Aorta (tissue), 5 donors: ENCODE measurements at regions not wholly inside any gene's neighbourhood (a gene's known extent, or its start where the extent isn't known, plus 50 kb on each side); places are given as distances from the start of the nearest gene placed in this dataset.
"Not testable (repeated sequence)": the region's sequence is repeated elsewhere in the genome, so short reads cannot be mapped to it uniquely, and the experiment has no call there.

Experiments
- ATAC-seq: fragments of 200-7000 bp; cut with Tn5 transposase; one replicate; pipeline ENCODE4 v1.9.1; 2022; ENCODE audit warnings: moderate library complexity; ENCODE audit not compliant: low FRiP score
- DNase-seq, 2 donors: peaks; one replicate each; pipeline ENCODE4 v3.0.0-alpha.2; 2020
- H3K27ac ChIP-seq, 2 donors: one replicate each; pipeline ENCODE4 v1.5.1; 2013; ENCODE audit warnings: low read length in 2 of 2, mild to moderate bottlenecking in 2 of 2, moderate library complexity in 2 of 2, control low read depth in 1 of 2, inconsistent platforms in 1 of 2, low read depth in 1 of 2
- H3K27me3 ChIP-seq, 2 donors: one replicate each; pipeline ENCODE4 v1.6.1; 2013; ENCODE audit warnings: control low read depth in 1 of 2, low read length in 1 of 2, mild to moderate bottlenecking in 1 of 2, moderate library complexity in 1 of 2; ENCODE audit not compliant: insufficient read depth in 2 of 2, control insufficient read depth in 1 of 2
- H3K36me3 ChIP-seq, 2 donors: one replicate each; pipeline ENCODE4 v1.6.1; 2013; ENCODE audit warnings: control low read depth in 1 of 2, low read length in 1 of 2, mild to moderate bottlenecking in 1 of 2; ENCODE audit not compliant: insufficient read depth in 2 of 2, control insufficient read depth in 1 of 2
- H3K4me1 ChIP-seq, 2 donors: one replicate each; pipeline ENCODE4 v1.6.1; 2013; ENCODE audit warnings: low read length in 2 of 2, control low read depth in 1 of 2, mild to moderate bottlenecking in 1 of 2, moderate library complexity in 1 of 2; ENCODE audit not compliant: insufficient read depth in 2 of 2, control insufficient read depth in 1 of 2
- H3K4me3 ChIP-seq, 2 donors: one replicate each; pipeline ENCODE4 v1.5.1; 2013; ENCODE audit warnings: low read length in 2 of 2, control low read depth in 1 of 2, mild to moderate bottlenecking in 1 of 2
- H3K9me3 ChIP-seq: one replicate; pipeline ENCODE4 v1.6.1; 2013; ENCODE audit warnings: mild to moderate bottlenecking, low read length; ENCODE audit not compliant: control insufficient read depth
- WGBS, 2 donors: extraction: QIAGEN DNeasy Blood & Tissue Kit; methylation state at CpG; one replicate each; pipeline ENCODE4 v1.1.7; 2013; 5-methylcytosine and 5-hydroxymethylcytosine counted together
- intact Hi-C, 2 donors: fragments of 100-400 bp; cut with DNase I; formaldehyde crosslinking; loops; one replicate each; pipeline versions ENCODE4 v1.14.2 to v1.15.0; 2022
- donor health status: healthy with polysubstance abuse.
- donor health status: Bipolar disorder and iron deficiency.
- donor health status: DM: no; HTN: no; CAD: no.
- donor health status: DM: no; HTN: no; CAD: no.
- donor health status: DM: yes; HTN: yes; CAD: no.

GRCh38 chr22:33971561-33971961, 51.3 kb upstream of the LARGE1 start:
- no peaks in the 10 kb centered on the region for H3K9me3 ChIP-seq
- H3K36me3 ChIP-seq = no peaks in the 10 kb centered on the region
- H3K4me3 ChIP-seq = no peak overlapping the region
- ATAC-seq (no peak), DNase-seq (no peak)
- WGBS, 2 donors = 41 to 54% methylated on average over 4 of the region's 4 CpGs
- H3K27ac ChIP-seq = no peak overlapping the region
- H3K27me3 ChIP-seq = no peaks in the 10 kb centered on the region
- intact Hi-C loops = no loop called here
- H3K4me1 ChIP-seq = no peaks in the 10 kb centered on the region

- ATAC-seq (no peak), DNase-seq (no peak)
- no peak overlapping the region for H3K4me3 ChIP-seq
- H3K27me3 ChIP-seq = no peaks in the 10 kb centered on the region
- H3K9me3 ChIP-seq = no peaks in the 10 kb centered on the region
- intact Hi-C loops = no loop called here
- H3K4me1 ChIP-seq = no peaks in the 10 kb centered on the region
- 82 to 84% methylated on average over 3 of the region's 3 CpGs for WGBS, 2 donors
- no peak overlapping the region for H3K27ac ChIP-seq
- H3K36me3 ChIP-seq = no peaks in the 10 kb centered on the region
These were observed 55.6 kb upstream of the LARGE1 start for GRCh38 chr22:33975841-33976240.

GRCh38 chr22:33983558-33983957, 63.3 kb upstream of the LARGE1 start:
- intact Hi-C loops = no loop called here
- H3K27ac ChIP-seq = no peak overlapping the region
- no peaks in the 10 kb centered on the region for H3K36me3 ChIP-seq
- ATAC-seq (no peak), DNase-seq (no peak)
- H3K4me1 ChIP-seq = no peaks in the 10 kb centered on the region
- H3K27me3 ChIP-seq = no peaks in the 10 kb centered on the region
- no peak overlapping the region for H3K4me3 ChIP-seq
- no peaks in the 10 kb centered on the region for H3K9me3 ChIP-seq

- no peak for DNase-seq
These were observed 63.9 kb upstream of the LARGE1 start for GRCh38 chr22:33984211-33984610.

GRCh38 chr22:33984656-33985285, 64.5 kb upstream of the LARGE1 start:
- ATAC-seq (no peak), DNase-seq (no peak)
- H3K4me3 ChIP-seq = no peak overlapping the region
- no peaks in the 10 kb centered on the region for H3K36me3 ChIP-seq
- no peaks in the 10 kb centered on the region for H3K4me1 ChIP-seq
- no peaks in the 10 kb centered on the region for H3K9me3 ChIP-seq
- WGBS, 2 donors = 24 to 34% methylated on average over 7 to 8 of the region's 8 CpGs
- H3K27ac ChIP-seq = no peak overlapping the region
- intact Hi-C loops = no loop called here
- no peaks in the 10 kb centered on the region for H3K27me3 ChIP-seq

More at GRCh38 chr22:33984211-33984610, 63.9 kb upstream of the LARGE1 start:
- Histone ChIP-seq H3K27me3 (no peaks in the 10 kb centered on the region), H3K4me3 (no peak overlapping the region), H3K27ac (no peak overlapping the region), H3K36me3 (no peaks in the 10 kb centered on the region), H3K4me1 (no peaks in the 10 kb centered on the region), H3K9me3 (no peaks in the 10 kb centered on the region)
- ATAC-seq = no peak
- WGBS, 2 donors = 68 to 74% methylated on average over 3 of the region's 3 CpGs
- intact Hi-C loops = no loop called here

- Histone ChIP-seq H3K27me3 (no peaks in the 10 kb centered on the region), H3K27ac (no peak overlapping the region), H3K9me3 (no peaks in the 10 kb centered on the region), H3K4me1 (no peaks in the 10 kb centered on the region), H3K4me3 (no peak overlapping the region), H3K36me3 (no peaks in the 10 kb centered on the region)
- WGBS, 2 donors = 70 to 79% methylated on average over 4 of the region's 4 CpGs
- ATAC-seq (no peak), DNase-seq (no peak)
- intact Hi-C loops = no loop called here
These were observed 65.2 kb upstream of the LARGE1 start for GRCh38 chr22:33985506-33985905.

GRCh38 chr22:33986167-33986771, 66.0 kb upstream of the LARGE1 start:
- H3K9me3 ChIP-seq = no peaks in the 10 kb centered on the region
- H3K4me1 ChIP-seq = no peaks in the 10 kb centered on the region
- intact Hi-C loops = no loop called here
- ATAC-seq (no peak), DNase-seq (no peak)
- H3K4me3 ChIP-seq = no peak overlapping the region
- WGBS, 2 donors = 58% methylated on average over 6 of the region's 6 CpGs
- no peak overlapping the region for H3K27ac ChIP-seq
- H3K36me3 ChIP-seq = no peaks in the 10 kb centered on the region
- no peaks in the 10 kb centered on the region for H3K27me3 ChIP-seq

GRCh38 chr22:33986954-33987353, 66.7 kb upstream of the LARGE1 start:
- 25 to 33% methylated on average over 5 of the region's 5 CpGs for WGBS, 2 donors
- Histone ChIP-seq H3K4me1 (no peaks in the 10 kb centered on the region), H3K9me3 (no peaks in the 10 kb centered on the region), H3K27me3 (no peaks in the 10 kb centered on the region), H3K36me3 (no peaks in the 10 kb centered on the region), H3K4me3 (no peak overlapping the region), H3K27ac (no peak overlapping the region)
- ATAC-seq (no peak), DNase-seq (no peak)
- intact Hi-C loops = no loop called here

GRCh38 chr22:33989263-33989662, 69.0 kb upstream of the LARGE1 start:
- DNase-seq, H3K4me1 ChIP-seq, H3K36me3 ChIP-seq, H3K27ac ChIP-seq, intact Hi-C loops, H3K4me3 ChIP-seq, ATAC-seq, H3K9me3 ChIP-seq, H3K27me3 ChIP-seq: not testable (repeated sequence)
- WGBS, 2 donors = 98 to 99% methylated on average over 7 of the region's 7 CpGs
